CD4-positive, alpha-beta T cell treated with Interleukin-10 for 1 hour (primary cell): ENCODE measurements at regions not wholly inside any gene's neighbourhood (a gene's known extent, or its start where the extent isn't known, plus 50 kb on each side); places are given as distances from the start of the nearest gene placed in this dataset.
"Not testable (repeated sequence)": the region's sequence is repeated elsewhere in the genome, so short reads cannot be mapped to it uniquely, and the experiment has no call there.

Experiments used
- DNase-seq: peaks from one replicate; pipeline ENCODE4 v3.0.0-alpha.2; 2020

GRCh38 chr9:129453734-129454133 is 167.2 kb downstream of the C9orf50 start:
- DNase-seq = no peak

- DNase-seq = no peak
These were observed 169.2 kb downstream of the C9orf50 start for GRCh38 chr9:129451669-129452068.

- no peak for DNase-seq
These were observed 169.7 kb downstream of the C9orf50 start for GRCh38 chr9:129451089-129451656.

- no peak for DNase-seq
These were observed 171.8 kb downstream of the C9orf50 start for GRCh38 chr9:129449066-129449465.

GRCh38 chr9:129446828-129447550 is 173.9 kb downstream of the C9orf50 start:
- DNase-seq = no peak

GRCh38 chr9:129445794-129446306 is 175.1 kb downstream of the C9orf50 start:
- DNase-seq = no peak

GRCh38 chr9:129443515-129444164 is 177.3 kb downstream of the C9orf50 start:
- not testable (repeated sequence) for DNase-seq

- DNase-seq = no peak
These were observed 177.9 kb downstream of the C9orf50 start for GRCh38 chr9:129442803-129443511.

- DNase-seq = no peak
These were observed 179.0 kb downstream of the C9orf50 start for GRCh38 chr9:129441852-129442251.

- DNase-seq = no peak
These were observed 180.3 kb downstream of the C9orf50 start for GRCh38 chr9:129440435-129441186.

- DNase-seq = no peak
These were observed 181.7 kb downstream of the C9orf50 start for GRCh38 chr9:129439242-129439641.

- no peak for DNase-seq
These were observed 183.1 kb downstream of the C9orf50 start for GRCh38 chr9:129437626-129438323.

- peak; percentile 35 for DNase-seq
These were observed 183.9 kb downstream of the C9orf50 start for GRCh38 chr9:129436751-129437625.

GRCh38 chr9:129435988-129436717 is 184.7 kb downstream of the C9orf50 start:
- DNase-seq = no peak

GRCh38 chr9:129435291-129435690 is 185.6 kb downstream of the C9orf50 start:
- no peak for DNase-seq

- no peak for DNase-seq
These were observed 186.7 kb downstream of the C9orf50 start for GRCh38 chr9:129434187-129434586.

- DNase-seq = no peak
These were observed 188.4 kb downstream of the C9orf50 start for GRCh38 chr9:129432297-129433154.

- DNase-seq = no peak
These were observed 189.8 kb downstream of the C9orf50 start for GRCh38 chr9:129430940-129431643.
